Esophagus muscularis mucosa (tissue), 4 donors: ENCODE measurements at regions not wholly inside any gene's neighbourhood (a gene's known extent, or its start where the extent isn't known, plus 50 kb on each side); places are given as distances from the start of the nearest gene placed in this dataset.

Experiments used
- DNase-seq: peaks from one replicate; pipeline ENCODE4 v3.0.0-alpha.2; 2017; ENCODE audit errors: extremely low spot score
- H3K27ac ChIP-seq, 4 donors: fragments of 200-600 bp; sonication (generic); replicated peaks in 1 of 4; 1 replicate in 3 of 4; 2 replicates in 1 of 4; pipeline ENCODE4 v1.5.1; 2016 to 2019; ENCODE audit warnings: mild to moderate bottlenecking in 1 of 4
- H3K27me3 ChIP-seq, 4 donors: fragments of 200-600 bp; sonication (generic); one replicate each; pipeline versions ENCODE4 v1.5.1 to v1.6.0; 2016 to 2019
- H3K36me3 ChIP-seq, 4 donors: fragments of 200-600 bp; sonication (generic); one replicate each; pipeline ENCODE4 v1.5.1; 2016 to 2019
- H3K4me1 ChIP-seq, 4 donors: fragments of 200-600 bp; sonication (generic); one replicate each; pipeline ENCODE4 v1.5.1; 2016 to 2019
- H3K4me3 ChIP-seq, 4 donors: fragments of 200-600 bp; sonication (generic); 1 replicate in 2 of 4; 2 replicates in 2 of 4; pipeline ENCODE4 v1.5.1; 2016 to 2019; ENCODE audit warnings: mild to moderate bottlenecking in 4 of 4, moderate library complexity in 1 of 4
- H3K9me3 ChIP-seq, 4 donors: fragments of 200-600 bp; sonication (generic); 1 replicate in 3 of 4; 2 replicates in 1 of 4; pipeline ENCODE4 v1.5.1; 2016 to 2019
- EP300 ChIP-seq: sonication (generic); formaldehyde crosslinking; IDR thresholded peaks from one replicate; pipeline ENCODE4 v1.6.1; 2017; ENCODE audit warnings: antibody characterized with exemption
- POLR2A ChIP-seq: fragments of 450-650 bp; IDR thresholded peaks from one replicate; pipeline ENCODE4 v1.6.1; 2017; ENCODE audit warnings: antibody characterized with exemption, moderate library complexity, mild to moderate bottlenecking, low read depth
- POLR2AphosphoS5 ChIP-seq, 2 donors: sonication (generic); formaldehyde crosslinking; IDR thresholded peaks; one replicate each; pipeline ENCODE4 v1.6.1; 2017; ENCODE audit warnings: antibody characterized with exemption in 2 of 2
- WGBS: methylation state at CpG from one replicate; pipeline ENCODE4 v1.1.5; 2018; 5-methylcytosine and 5-hydroxymethylcytosine counted together
- intact Hi-C: fragments of 100-400 bp; cut with DNase I; formaldehyde crosslinking; loops from one replicate; pipeline ENCODE4 v1.15.1; 2023
- TF ChIP-seq, protein P1 (sequence below), 3 experiments: fragments of 200-600 bp in 2 of 3; fragments of 450-650 bp in 1 of 3; sonication (generic) in 2 of 3; IDR thresholded peaks; one replicate each; pipeline ENCODE4 v1.5.1; 2017 to 2019; ENCODE audit warnings: antibody characterized with exemption in 3 of 3, mild to moderate bottlenecking in 2 of 3, moderate library complexity in 1 of 3

DNA sequence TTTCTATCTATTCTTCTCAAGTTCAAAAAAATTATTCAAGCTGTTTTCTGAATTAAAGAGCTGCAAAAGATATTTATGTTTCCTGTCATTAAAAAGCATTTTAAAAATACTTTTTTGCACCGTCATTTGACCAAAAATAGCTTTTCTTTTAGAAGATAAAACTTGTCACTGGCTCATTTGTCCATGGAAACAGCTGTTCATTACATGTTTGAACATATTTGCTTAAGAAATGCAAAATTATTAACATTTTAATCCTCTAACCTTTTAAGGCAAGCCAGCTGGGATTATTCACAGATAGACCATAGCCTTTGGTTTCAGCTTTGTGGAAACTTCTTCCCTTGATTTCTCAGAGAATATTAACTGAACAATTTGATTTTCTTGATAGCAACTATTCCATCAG is 393.9 kb downstream of the TUSC1 start:
- intact Hi-C loops: no loop called here
- WGBS: 39% methylated on average over 1 of the region's 1 CpG

GRCh38 chr9:25282946-25283345 is 395.3 kb downstream of the TUSC1 start:
- Histone ChIP-seq H3K4me1 (no peaks in the 10 kb centered on the region), H3K9me3 (no peaks in the 10 kb centered on the region), H3K27ac (no peak overlapping the region), H3K27me3 (no peaks in the 10 kb centered on the region), H3K4me3 (no peak overlapping the region), H3K36me3 (no peaks in the 10 kb centered on the region)
- intact Hi-C loops: no loop called here
- TF ChIP-seq POLR2AphosphoS5 (IDR thresholded peaks at IDR 0.05) (no peak), EP300 (no peak), POLR2A (no peak)
- TF ChIP-seq, protein P1, sequence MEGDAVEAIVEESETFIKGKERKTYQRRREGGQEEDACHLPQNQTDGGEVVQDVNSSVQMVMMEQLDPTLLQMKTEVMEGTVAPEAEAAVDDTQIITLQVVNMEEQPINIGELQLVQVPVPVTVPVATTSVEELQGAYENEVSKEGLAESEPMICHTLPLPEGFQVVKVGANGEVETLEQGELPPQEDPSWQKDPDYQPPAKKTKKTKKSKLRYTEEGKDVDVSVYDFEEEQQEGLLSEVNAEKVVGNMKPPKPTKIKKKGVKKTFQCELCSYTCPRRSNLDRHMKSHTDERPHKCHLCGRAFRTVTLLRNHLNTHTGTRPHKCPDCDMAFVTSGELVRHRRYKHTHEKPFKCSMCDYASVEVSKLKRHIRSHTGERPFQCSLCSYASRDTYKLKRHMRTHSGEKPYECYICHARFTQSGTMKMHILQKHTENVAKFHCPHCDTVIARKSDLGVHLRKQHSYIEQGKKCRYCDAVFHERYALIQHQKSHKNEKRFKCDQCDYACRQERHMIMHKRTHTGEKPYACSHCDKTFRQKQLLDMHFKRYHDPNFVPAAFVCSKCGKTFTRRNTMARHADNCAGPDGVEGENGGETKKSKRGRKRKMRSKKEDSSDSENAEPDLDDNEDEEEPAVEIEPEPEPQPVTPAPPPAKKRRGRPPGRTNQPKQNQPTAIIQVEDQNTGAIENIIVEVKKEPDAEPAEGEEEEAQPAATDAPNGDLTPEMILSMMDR (IDR thresholded peaks at IDR 0.05): no peak
- WGBS: 91% methylated on average over 1 of the region's 1 CpG
- DNase-seq: no peak

More for the DNA sequence above, 393.9 kb downstream of the TUSC1 start:
- no peaks in the 10 kb centered on the region for H3K9me3 ChIP-seq
- H3K36me3 ChIP-seq: no peaks in the 10 kb centered on the region
- no peak overlapping the region for H3K4me3 ChIP-seq
- TF ChIP-seq POLR2A (no peak), POLR2AphosphoS5 (IDR thresholded peaks at IDR 0.05) (no peak), EP300 (no peak)
- TF ChIP-seq, protein P1 (IDR thresholded peaks at IDR 0.05): no peak
- DNase-seq: no peak
- H3K27me3 ChIP-seq: no peaks in the 10 kb centered on the region
- H3K27ac ChIP-seq: no peak overlapping the region
- no peaks in the 10 kb centered on the region for H3K4me1 ChIP-seq

DNA sequence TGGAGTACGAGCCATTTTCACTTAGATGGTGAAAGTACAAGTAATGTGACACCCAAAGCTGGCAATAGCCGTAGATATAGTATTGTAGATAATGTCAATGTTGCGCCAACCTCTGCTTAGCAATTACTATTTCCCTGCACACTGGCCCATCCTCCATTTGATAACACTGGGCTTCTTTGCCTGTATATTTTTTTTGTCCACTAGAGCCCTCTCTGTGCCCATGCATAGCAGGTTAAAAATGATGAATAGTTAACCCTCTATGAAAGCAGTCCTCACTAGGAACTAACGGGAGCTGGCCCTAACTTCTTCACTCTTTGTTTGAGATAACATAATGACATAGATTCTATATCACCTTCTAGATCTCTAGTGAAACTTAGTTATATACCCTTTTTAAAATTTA is 416.8 kb downstream of the TUSC1 start:
- no peaks in the 10 kb centered on the region for H3K27me3 ChIP-seq
- no peak overlapping the region for H3K4me3 ChIP-seq
- TF ChIP-seq POLR2AphosphoS5 (IDR thresholded peaks at IDR 0.05) (no peak), POLR2A (no peak), EP300 (no peak)
- TF ChIP-seq, protein P1 (IDR thresholded peaks at IDR 0.05): no peak
- H3K9me3 ChIP-seq: no peaks in the 10 kb centered on the region
- no peaks in the 10 kb centered on the region for H3K36me3 ChIP-seq
- 89% methylated on average over 4 of the region's 4 CpGs for WGBS
- H3K27ac ChIP-seq: no peak overlapping the region
- H3K4me1 ChIP-seq: no peaks in the 10 kb centered on the region
- DNase-seq: no peak
- intact Hi-C loops: no loop called here

DNA sequence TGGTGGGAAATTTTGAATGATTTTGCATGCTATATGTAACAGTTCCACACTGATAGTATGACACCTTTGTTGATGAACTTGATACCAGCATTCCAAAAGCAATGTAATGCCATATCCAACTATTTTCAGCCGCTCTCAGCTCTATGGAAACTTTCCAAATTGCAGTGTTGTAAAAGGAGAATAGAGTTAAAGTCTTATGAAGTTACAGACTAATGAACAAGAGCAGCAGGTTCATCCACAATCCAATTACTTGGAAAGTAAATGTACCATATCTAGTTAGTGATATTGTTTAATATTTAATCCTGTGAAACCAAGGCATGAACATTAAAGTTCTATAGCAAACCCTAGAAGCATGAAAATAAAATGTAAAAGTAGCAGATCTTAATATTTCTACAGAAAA is 418.2 kb downstream of the TUSC1 start:
- no peaks in the 10 kb centered on the region for H3K36me3 ChIP-seq
- no peak overlapping the region for H3K27ac ChIP-seq
- TF ChIP-seq, protein P1 (IDR thresholded peaks at IDR 0.05): no peak
- TF ChIP-seq POLR2AphosphoS5 (IDR thresholded peaks at IDR 0.05) (no peak), EP300 (no peak), POLR2A (no peak)
- H3K9me3 ChIP-seq: no peaks in the 10 kb centered on the region
- intact Hi-C loops: no loop called here
- H3K27me3 ChIP-seq: no peaks in the 10 kb centered on the region
- DNase-seq: no peak
- H3K4me1 ChIP-seq: no peaks in the 10 kb centered on the region
- 80% methylated on average over 1 of the region's 1 CpG for WGBS
- no peak overlapping the region for H3K4me3 ChIP-seq

- no peaks in the 10 kb centered on the region for H3K27me3 ChIP-seq
- H3K4me3 ChIP-seq: no peak overlapping the region
- H3K4me1 ChIP-seq: no peaks in the 10 kb centered on the region
- H3K36me3 ChIP-seq: no peaks in the 10 kb centered on the region
- intact Hi-C loops: no loop called here
- DNase-seq: no peak
- no peaks in the 10 kb centered on the region for H3K9me3 ChIP-seq
- TF ChIP-seq POLR2AphosphoS5 (IDR thresholded peaks at IDR 0.05): no peak
- TF ChIP-seq EP300: no peak
- TF ChIP-seq, protein P1 (IDR thresholded peaks at IDR 0.05): no peak
- TF ChIP-seq POLR2A: no peak
- H3K27ac ChIP-seq: no peak overlapping the region
- WGBS: 84% methylated on average over 4 of the region's 5 CpGs
Observed at GRCh38 chr9:25255216-25255615, 423.0 kb downstream of the TUSC1 start.
